ENCODE measurements at regions not wholly inside any gene's neighbourhood (a gene's known extent, or its start where the extent isn't known, plus 50 kb on each side); places are given as distances from the start of the nearest gene placed in this dataset.
A peak's percentile ranks its signal among the peaks of the same experiment; 100 is the strongest.

DNA sequence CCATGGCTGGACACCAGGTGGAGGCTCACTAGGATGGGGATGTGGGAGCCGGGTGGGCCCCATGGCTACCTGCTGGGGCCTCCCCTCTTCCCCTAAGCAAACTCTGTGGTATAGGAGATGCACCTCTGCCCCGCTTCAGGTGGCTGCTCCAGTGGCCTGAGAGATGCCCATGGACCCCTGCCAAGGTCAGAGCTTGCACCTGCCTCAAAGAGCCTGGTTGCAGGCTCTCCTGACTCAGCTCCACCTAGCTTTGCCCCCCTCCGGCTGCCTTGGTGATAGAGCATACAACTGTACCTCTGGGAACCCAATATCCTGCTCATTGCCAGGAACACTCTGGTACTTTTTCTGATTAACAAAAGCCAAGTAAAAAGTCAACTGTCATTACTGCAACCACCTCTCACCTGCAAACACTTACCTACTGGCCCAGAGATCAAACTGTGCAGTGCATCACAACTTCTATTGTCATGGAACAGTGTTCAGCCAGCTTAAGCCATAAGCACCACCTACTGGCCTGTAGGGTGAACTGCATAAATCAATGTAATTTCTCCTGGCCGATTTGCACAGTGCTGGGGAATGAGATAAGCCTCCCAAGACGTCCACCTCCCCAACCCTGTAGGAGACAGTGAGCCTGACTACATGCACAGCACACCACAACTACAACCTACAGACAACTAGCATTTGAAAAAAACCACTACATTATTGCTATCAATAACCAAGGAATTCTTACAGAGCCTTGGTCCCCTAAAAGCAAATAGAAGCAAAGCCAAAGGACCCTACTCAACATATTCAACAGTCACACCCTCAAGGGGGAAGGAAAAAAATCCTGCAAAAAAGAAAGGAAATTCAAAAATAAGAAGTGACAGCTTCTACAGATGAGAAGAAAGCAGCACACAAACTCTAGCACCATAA is 352.4 kb upstream of the ARHGEF26 start:
- TF ChIP-seq, protein P1, sequence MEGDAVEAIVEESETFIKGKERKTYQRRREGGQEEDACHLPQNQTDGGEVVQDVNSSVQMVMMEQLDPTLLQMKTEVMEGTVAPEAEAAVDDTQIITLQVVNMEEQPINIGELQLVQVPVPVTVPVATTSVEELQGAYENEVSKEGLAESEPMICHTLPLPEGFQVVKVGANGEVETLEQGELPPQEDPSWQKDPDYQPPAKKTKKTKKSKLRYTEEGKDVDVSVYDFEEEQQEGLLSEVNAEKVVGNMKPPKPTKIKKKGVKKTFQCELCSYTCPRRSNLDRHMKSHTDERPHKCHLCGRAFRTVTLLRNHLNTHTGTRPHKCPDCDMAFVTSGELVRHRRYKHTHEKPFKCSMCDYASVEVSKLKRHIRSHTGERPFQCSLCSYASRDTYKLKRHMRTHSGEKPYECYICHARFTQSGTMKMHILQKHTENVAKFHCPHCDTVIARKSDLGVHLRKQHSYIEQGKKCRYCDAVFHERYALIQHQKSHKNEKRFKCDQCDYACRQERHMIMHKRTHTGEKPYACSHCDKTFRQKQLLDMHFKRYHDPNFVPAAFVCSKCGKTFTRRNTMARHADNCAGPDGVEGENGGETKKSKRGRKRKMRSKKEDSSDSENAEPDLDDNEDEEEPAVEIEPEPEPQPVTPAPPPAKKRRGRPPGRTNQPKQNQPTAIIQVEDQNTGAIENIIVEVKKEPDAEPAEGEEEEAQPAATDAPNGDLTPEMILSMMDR (IDR thresholded peaks at IDR 0.05; ENCODE audit: borderline replicate concordance, extremely low read depth, low read length, poor library complexity, severe bottlenecking): peak; percentile 85
- TF ChIP-seq EZH2 (IDR thresholded peaks at IDR 0.05; ENCODE audit: borderline replicate concordance, low read depth, low read length, severe bottlenecking): no peak
